C4-2B (cell line): ENCODE measurements at regions not wholly inside any gene's neighbourhood (a gene's known extent, or its start where the extent isn't known, plus 50 kb on each side); places are given as distances from the start of the nearest gene placed in this dataset.

Experiments used
- H3K27ac ChIP-seq: fragments of 450-650 bp; 2 replicates; pipeline ENCODE4 v1.5.1; 2017
- ZFX ChIP-seq: fragments of 450-650 bp; IDR thresholded peaks from 2 replicates; pipeline ENCODE4 v1.6.1; 2017
- TF ChIP-seq, protein P1 (sequence below): fragments of 450-650 bp; conservative IDR thresholded peaks from 2 replicates; pipeline ENCODE4 v1.5.1; 2017; ENCODE audit warnings: mild to moderate bottlenecking

DNA sequence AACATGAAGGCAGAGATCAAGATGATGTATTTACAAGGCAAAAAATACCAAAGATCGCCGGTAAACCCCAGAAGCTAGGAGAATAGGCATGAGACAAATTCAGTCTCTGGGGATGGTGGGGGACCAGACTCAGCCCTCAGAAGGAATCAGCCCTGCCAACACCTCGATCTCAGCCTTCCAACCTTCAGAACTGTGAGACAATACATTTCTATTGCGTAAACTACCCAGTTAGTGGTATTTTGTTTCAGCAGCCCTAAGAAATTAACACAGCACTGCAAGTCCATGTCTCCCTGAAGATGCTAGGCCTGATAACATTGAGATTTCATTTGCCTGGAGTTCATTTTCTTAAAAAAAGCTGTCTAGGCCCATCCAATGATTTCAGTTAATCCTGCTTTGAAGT is 622.5 kb downstream of the PTPRC start:
- TF ChIP-seq ZFX = no peak
- TF ChIP-seq, protein P1, sequence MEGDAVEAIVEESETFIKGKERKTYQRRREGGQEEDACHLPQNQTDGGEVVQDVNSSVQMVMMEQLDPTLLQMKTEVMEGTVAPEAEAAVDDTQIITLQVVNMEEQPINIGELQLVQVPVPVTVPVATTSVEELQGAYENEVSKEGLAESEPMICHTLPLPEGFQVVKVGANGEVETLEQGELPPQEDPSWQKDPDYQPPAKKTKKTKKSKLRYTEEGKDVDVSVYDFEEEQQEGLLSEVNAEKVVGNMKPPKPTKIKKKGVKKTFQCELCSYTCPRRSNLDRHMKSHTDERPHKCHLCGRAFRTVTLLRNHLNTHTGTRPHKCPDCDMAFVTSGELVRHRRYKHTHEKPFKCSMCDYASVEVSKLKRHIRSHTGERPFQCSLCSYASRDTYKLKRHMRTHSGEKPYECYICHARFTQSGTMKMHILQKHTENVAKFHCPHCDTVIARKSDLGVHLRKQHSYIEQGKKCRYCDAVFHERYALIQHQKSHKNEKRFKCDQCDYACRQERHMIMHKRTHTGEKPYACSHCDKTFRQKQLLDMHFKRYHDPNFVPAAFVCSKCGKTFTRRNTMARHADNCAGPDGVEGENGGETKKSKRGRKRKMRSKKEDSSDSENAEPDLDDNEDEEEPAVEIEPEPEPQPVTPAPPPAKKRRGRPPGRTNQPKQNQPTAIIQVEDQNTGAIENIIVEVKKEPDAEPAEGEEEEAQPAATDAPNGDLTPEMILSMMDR = no peak
- no peak overlapping the region for H3K27ac ChIP-seq

DNA sequence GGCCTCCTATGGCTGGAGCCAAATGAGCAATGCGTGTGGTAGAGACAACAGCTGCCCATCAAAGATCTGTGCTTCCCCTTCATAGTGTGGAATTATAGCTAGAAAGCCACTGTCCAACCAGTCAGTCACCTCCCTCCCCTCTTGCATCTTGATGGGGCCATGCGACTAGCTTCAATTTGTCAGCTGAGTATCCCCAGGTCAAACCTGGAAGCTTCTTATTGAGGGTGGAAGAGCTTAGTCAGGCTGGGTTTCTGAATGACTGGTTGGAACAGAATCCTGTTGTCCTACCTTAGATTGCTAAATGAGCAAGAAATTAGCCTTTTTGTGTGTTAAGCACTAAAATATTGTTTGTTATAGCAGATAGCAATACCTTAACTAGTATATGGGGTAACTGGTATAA is 625.4 kb downstream of the PTPRC start:
- H3K27ac ChIP-seq = no peak overlapping the region
- TF ChIP-seq, protein P1 = no peak
- no peak for TF ChIP-seq ZFX

DNA sequence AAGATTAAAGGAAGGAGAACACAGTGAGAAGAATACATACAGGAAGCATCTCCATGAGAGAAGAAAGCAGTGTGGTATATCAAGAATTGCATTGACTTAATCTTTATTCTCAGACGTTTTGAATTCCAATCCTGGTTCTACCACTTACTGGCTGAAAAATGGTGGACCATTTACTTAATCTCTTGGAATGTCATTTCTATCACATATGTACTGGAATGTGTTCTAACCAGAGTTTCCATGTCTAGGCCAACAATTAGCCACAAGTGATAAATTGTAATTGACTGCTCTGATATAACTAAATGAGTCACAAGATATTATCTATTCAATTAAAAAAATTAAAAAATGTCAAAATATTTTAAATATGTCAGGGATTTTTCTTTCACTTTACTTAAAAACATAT is 626.1 kb downstream of the PTPRC start:
- no peak for TF ChIP-seq ZFX
- TF ChIP-seq, protein P1 = no peak
- no peak overlapping the region for H3K27ac ChIP-seq

DNA sequence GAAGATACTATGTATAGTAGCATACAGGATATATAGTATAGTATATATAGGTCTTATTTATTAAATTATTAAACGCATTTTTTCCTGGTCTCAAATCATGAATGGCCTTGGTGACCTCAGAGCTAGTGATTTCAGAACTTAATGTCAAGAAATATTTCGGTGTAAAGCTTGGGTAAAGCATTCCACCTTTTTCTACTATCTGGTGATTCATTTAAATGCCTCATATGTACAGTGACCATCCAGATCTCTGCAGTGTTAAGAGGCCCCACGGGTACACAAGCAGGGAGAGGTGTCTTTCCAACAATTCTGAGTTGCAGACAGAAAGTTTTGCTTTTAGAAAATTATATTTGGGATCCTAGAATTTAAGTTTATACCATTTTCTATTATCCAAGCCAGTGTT is 626.5 kb downstream of the PTPRC start:
- TF ChIP-seq, protein P1 = no peak
- no peak for TF ChIP-seq ZFX
- H3K27ac ChIP-seq = no peak overlapping the region

DNA sequence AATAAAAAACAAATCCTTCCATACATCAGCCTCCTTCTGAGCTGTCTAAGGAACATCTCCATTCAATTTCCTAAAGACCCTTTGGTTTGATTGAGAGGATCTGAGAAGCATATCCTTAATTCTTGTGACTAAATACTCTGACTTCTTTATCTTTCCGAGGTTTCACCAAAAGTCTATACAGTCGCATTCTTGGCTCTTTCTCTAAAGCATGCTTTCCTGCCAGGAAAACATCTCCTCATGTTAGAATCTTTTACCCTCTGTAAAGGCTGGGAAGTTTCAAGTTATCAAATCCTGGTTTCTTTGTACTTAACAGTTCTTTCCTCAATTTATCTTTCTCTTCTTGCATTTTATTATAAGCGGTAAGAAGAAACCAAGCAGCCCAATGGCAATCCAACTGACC is 630.4 kb downstream of the PTPRC start:
- TF ChIP-seq, protein P1 = no peak
- no peak for TF ChIP-seq ZFX

DNA sequence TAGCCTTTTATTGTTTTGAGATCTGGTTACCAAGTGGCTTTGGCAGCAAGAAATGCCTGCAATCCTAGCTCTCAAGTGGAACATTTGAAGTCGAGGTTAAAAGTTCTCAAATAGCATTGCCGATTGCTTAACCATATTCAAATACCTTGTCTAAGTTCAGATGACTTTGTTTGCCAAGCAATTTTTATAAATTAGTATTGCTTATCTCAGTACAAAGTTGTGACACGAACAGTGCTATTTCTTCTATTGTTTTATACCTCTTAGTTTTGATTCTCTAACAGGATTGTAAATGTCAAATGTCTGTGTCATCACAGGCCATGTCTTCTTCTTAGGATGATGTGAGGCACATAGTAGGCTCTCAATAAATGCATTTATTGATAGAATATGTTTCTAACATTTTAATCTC is 633.3 kb downstream of the PTPRC start:
- TF ChIP-seq, protein P1 = no peak
- TF ChIP-seq ZFX = no peak

More for the DNA sequence above, 630.4 kb downstream of the PTPRC start:
- H3K27ac ChIP-seq = no peak overlapping the region

DNA sequence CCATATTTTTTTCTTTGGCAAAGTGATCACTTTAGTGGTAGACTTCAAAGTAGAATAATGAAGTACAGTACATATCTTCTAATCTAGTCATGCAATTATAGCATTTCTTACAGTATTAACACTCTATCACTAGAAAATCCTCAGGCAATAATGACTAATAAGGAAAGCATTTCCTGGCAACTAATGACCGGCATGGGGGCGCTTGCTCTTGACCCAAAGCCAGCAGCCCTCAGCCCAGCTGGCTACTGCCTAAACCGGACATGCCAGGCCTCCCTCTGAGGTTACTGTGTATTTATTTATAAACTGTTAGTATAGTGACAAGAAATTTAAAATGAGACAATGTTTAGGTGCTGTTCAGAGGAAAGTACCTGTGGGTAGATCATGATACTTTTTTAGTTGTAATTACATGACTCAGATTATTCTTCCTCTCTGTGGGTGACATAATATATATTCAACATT is 633.8 kb downstream of the PTPRC start:
- TF ChIP-seq ZFX = no peak
- TF ChIP-seq, protein P1 = no peak
- H3K27ac ChIP-seq = no peak overlapping the region

More for the DNA sequence above, 633.3 kb downstream of the PTPRC start:
- H3K27ac ChIP-seq = no peak overlapping the region
